Nephron progenitor cell (in vitro differentiated cells): ENCODE measurements at regions not wholly inside any gene's neighbourhood (a gene's known extent, or its start where the extent isn't known, plus 50 kb on each side); places are given as distances from the start of the nearest gene placed in this dataset.

ENCODE experiments used
- DNase-seq: peaks from one replicate; pipeline ENCODE4 v3.0.0; 2021
- H3K27ac Mint-ChIP-seq: 2 replicates; pipeline ENCODE4 v1.8.0; 2021; ENCODE audit warnings: mild to moderate bottlenecking, moderate library complexity, mixed read lengths
- H3K27me3 Mint-ChIP-seq: 2 replicates; pipeline ENCODE4 v1.8.0; 2021; ENCODE audit warnings: mild to moderate bottlenecking, low read depth, mixed read lengths; ENCODE audit not compliant: poor library complexity
- H3K36me3 Mint-ChIP-seq: 2 replicates; pipeline ENCODE4 v1.8.0; 2021; ENCODE audit warnings: low read depth, mixed read lengths
- H3K4me1 Mint-ChIP-seq: 2 replicates; pipeline ENCODE4 v1.8.0; 2021; ENCODE audit warnings: mixed read lengths
- H3K4me3 Mint-ChIP-seq: 2 replicates; pipeline ENCODE4 v1.8.0; 2021; ENCODE audit warnings: mild to moderate bottlenecking, moderate library complexity, mixed read lengths
- H3K9me3 Mint-ChIP-seq: 2 replicates; pipeline ENCODE4 v1.8.0; 2021; ENCODE audit warnings: mild to moderate bottlenecking, moderate library complexity, mixed read lengths
- CTCF ChIP-seq: fragments of 200-600 bp; sonication (generic); IDR thresholded peaks from 2 replicates; pipeline ENCODE4 v1.5.0; 2021; ENCODE audit warnings: antibody characterized with exemption

GRCh38 chr7:46160861-46161260 is 239.8 kb upstream of the IGFBP3 start:
- no peak for TF ChIP-seq CTCF
- Mint-ChIP-seq H3K27ac (peak overlapping the region; percentile 66), H3K4me3 (no peak overlapping the region), H3K36me3 (no peaks in the 10 kb centered on the region), H3K9me3 (peaks cover 3% of the 10 kb centered on the region), H3K4me1 (peaks cover 12% of the 10 kb centered on the region), H3K27me3 (peaks cover 4% of the 10 kb centered on the region)
- DNase-seq, result no peak

GRCh38 chr7:46157931-46158330 is 236.9 kb upstream of the IGFBP3 start:
- Mint-ChIP-seq H3K36me3 (no peaks in the 10 kb centered on the region), H3K4me1 (peaks cover 27% of the 10 kb centered on the region), H3K27ac (peak overlapping the region; percentile 62), H3K4me3 (no peak overlapping the region), H3K9me3 (peaks cover 3% of the 10 kb centered on the region), H3K27me3 (peaks cover under 1% of the 10 kb centered on the region)
- no peak for DNase-seq
- no peak for TF ChIP-seq CTCF

- no peak for DNase-seq
- Mint-ChIP-seq H3K4me1 (peaks cover 32% of the 10 kb centered on the region), H3K27ac (no peak overlapping the region), H3K27me3 (no peaks in the 10 kb centered on the region), H3K9me3 (peaks cover 3% of the 10 kb centered on the region), H3K36me3 (no peaks in the 10 kb centered on the region), H3K4me3 (no peak overlapping the region)
- no peak for TF ChIP-seq CTCF
Measured at GRCh38 chr7:46157404-46157803, 236.3 kb upstream of the IGFBP3 start.

- Mint-ChIP-seq H3K9me3 (peaks cover 3% of the 10 kb centered on the region), H3K4me3 (no peak overlapping the region), H3K27ac (no peak overlapping the region), H3K36me3 (no peaks in the 10 kb centered on the region), H3K4me1 (peaks cover 27% of the 10 kb centered on the region), H3K27me3 (no peaks in the 10 kb centered on the region)
- no peak for DNase-seq
- TF ChIP-seq CTCF, result no peak
Measured at GRCh38 chr7:46156853-46157252, 235.8 kb upstream of the IGFBP3 start.

GRCh38 chr7:46156086-46156485 is 235.0 kb upstream of the IGFBP3 start:
- DNase-seq, result no peak
- H3K4me1 Mint-ChIP-seq, result peaks cover 27% of the 10 kb centered on the region
- TF ChIP-seq CTCF, result no peak
- H3K9me3 Mint-ChIP-seq, result peaks cover 3% of the 10 kb centered on the region
- H3K27ac Mint-ChIP-seq, result no peak overlapping the region
- no peaks in the 10 kb centered on the region for H3K27me3 Mint-ChIP-seq
- H3K4me3 Mint-ChIP-seq, result no peak overlapping the region
- H3K36me3 Mint-ChIP-seq, result no peaks in the 10 kb centered on the region

GRCh38 chr7:46155367-46155766 is 234.3 kb upstream of the IGFBP3 start:
- no peak for DNase-seq
- Mint-ChIP-seq H3K27ac (no peak overlapping the region), H3K36me3 (no peaks in the 10 kb centered on the region), H3K27me3 (no peaks in the 10 kb centered on the region), H3K9me3 (peaks cover 3% of the 10 kb centered on the region), H3K4me3 (no peak overlapping the region), H3K4me1 (peaks cover 27% of the 10 kb centered on the region)
- TF ChIP-seq CTCF, result no peak
